Heart left ventricle (tissue), 16 donors: ENCODE measurements at regions not wholly inside any gene's neighbourhood (a gene's known extent, or its start where the extent isn't known, plus 50 kb on each side); places are given as distances from the start of the nearest gene placed in this dataset.
"Not testable (repeated sequence)": the region's sequence is repeated elsewhere in the genome, so short reads cannot be mapped to it uniquely, and the experiment has no call there.

ENCODE experiments used
- ATAC-seq, 4 donors: fragments of 200-7000 bp; cut with Tn5 transposase; one replicate each; pipeline ENCODE4 v1.9.1; 2020 to 2022; ENCODE audit warnings: moderate library complexity in 4 of 4, mild to moderate bottlenecking in 3 of 4, moderate number of reproducible peaks in 1 of 4
- DNase-seq, 5 donors: peaks; one replicate each; pipeline ENCODE4 v3.0.0-alpha.2; 2020
- H3K27ac ChIP-seq, 12 donors: fragments of 200-600 bp; sonication (generic) in 4 of 12; one replicate each; pipeline versions ENCODE4 v1.5.0 to v1.8.0; 2016 to 2022; ENCODE audit warnings: mild to moderate bottlenecking in 2 of 12
- H3K27me3 ChIP-seq, 9 donors: fragments of 200-600 bp; sonication (generic) in 2 of 9; one replicate each; pipeline versions ENCODE4 v1.5.1 to v1.8.0; 2016 to 2022; ENCODE audit warnings: mild to moderate bottlenecking in 3 of 9
- H3K36me3 ChIP-seq, 9 donors: fragments of 200-600 bp; sonication (generic) in 2 of 9; one replicate each; pipeline versions ENCODE4 v1.5.0 to v1.8.0; 2018 to 2022; ENCODE audit warnings: mild to moderate bottlenecking in 2 of 9
- H3K4me1 ChIP-seq, 12 donors: fragments of 200-600 bp; sonication (generic) in 4 of 12; one replicate each; pipeline versions ENCODE4 v1.5.0 to v1.8.0; 2016 to 2022; ENCODE audit warnings: mild to moderate bottlenecking in 3 of 12
- H3K4me3 ChIP-seq, 12 donors: fragments of 200-600 bp; sonication (generic) in 4 of 12; one replicate each; pipeline versions ENCODE4 v1.5.0 to v1.8.0; 2017 to 2022; ENCODE audit warnings: mild to moderate bottlenecking in 9 of 12, moderate library complexity in 4 of 12
- H3K9me3 ChIP-seq, 12 donors: fragments of 200-600 bp; sonication (generic) in 4 of 12; one replicate each; pipeline versions ENCODE4 v1.5.0 to v1.8.0; 2016 to 2022; ENCODE audit warnings: mild to moderate bottlenecking in 1 of 12
- WGBS, 4 donors: extraction: QIAGEN DNeasy Blood & Tissue Kit in 2 of 4; methylation state at CpG; one replicate each; pipeline versions ENCODE4 v1.1.5 to v1.1.7; 2013 to 2018; 5-methylcytosine and 5-hydroxymethylcytosine counted together
- intact Hi-C, 10 donors: fragments of 100-400 bp; cut with DNase I; formaldehyde crosslinking; loops; one replicate each; pipeline versions ENCODE4 v1.11.1 to v1.14.2; 2022
- TF ChIP-seq, protein P1 (sequence below), 12 donors: fragments of 200-600 bp; sonication (generic) in 4 of 12; IDR thresholded peaks; one replicate each; pipeline versions ENCODE4 v1.5.0 to v1.8.0; 2018 to 2022; ENCODE audit warnings: antibody characterized with exemption in 12 of 12, mild to moderate bottlenecking in 5 of 12
- donor health status: ischemic (EF 13 %, LVEDD 7.1; RV severe dilation, severe dysfunction).
- donor health status: healthy with polysubstance abuse.
- donor health status: DM: no; HTN: yes; CAD: no.
- donor health status: DM: no; HTN: no; CAD: no.
- donor health status: ischemic (EF 25% LVEDD 6.9; RV normal size, moderate dysfunction).
- donor health status: ischemic (EF 25% LVEDD 5.7; RV mildly dilated, moderate dysfunction).
- donor health status: healthy.
- donor health status: DM: yes; HTN: yes; CAD: no.
- donor health status: ischemic (EF 35%, LVEDD 5.7; RV mildly dilated, moderate dysfunction).
- donor health status: nonischemic (EF 11% LVEDD 7.7; RV severe dilation, severe dysfunction).
- donor health status: DM: yes; HTN: yes; CAD: no.
- donor health status: PGD.
- donor health status: ischemic (EF 29% LVEDD 5.4; RV normal size, mild dysfunction).
- donor health status: nonischemic (EF 23%, LVEDD 6.1; RV moderate dilation, normal function).

DNA sequence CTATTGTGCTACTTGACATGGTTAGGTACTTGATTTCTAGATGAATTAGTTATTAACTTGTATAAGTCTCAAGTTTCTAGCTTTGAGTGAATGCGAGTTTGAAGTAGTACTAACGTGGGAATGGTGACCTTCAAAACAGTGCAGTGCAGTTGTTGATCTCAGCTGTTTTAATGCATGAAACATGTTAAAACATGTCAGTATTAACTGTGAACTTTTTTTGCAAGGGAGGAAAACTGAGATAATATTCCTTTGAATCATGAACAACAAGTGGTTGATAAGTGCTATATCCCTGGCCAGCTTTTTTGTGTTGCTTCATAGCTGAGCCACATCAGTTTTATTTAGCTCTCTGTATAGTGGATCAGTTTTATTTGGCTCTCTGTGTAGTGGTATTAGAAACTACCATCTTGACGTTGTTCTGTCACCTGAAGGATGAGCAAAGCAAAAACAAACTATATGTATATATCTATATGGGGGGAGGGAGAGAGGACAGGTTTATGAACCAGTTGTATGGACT lies 133.1 kb upstream of the PRSS12 start:
- H3K9me3 ChIP-seq, H3K36me3 ChIP-seq, H3K27ac ChIP-seq, H3K4me3 ChIP-seq, intact Hi-C loops, DNase-seq, H3K27me3 ChIP-seq, H3K4me1 ChIP-seq: not testable (repeated sequence)
- 54 to 70% (median 60%) methylated on average over 2 to 3 of the region's 3 CpGs for WGBS, 4 donors
- ATAC-seq: peak in 3 of 4 donors; percentile 37 to 71 (median 60)

DNA sequence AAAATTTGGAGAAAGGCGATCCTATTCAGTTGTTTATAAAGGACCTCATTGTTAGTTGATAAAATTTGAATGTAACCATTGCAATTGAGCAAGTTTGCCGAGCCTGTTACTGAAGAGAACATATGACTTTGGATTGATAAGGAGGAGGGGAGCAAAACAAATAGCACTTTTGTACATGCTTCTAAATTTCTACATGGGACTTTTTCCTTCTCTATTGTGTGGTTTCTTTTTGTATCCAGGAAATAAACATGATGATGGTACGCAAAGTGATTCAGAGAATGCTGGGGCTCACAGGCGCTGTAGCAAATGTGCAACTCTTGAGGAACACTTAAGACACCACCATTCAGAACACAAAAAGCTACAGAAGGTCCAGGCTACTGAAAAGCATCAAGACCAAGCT lies 140.2 kb upstream of the PRSS12 start:
- intact Hi-C loops: not testable (repeated sequence)
- 77 to 83% (median 81%) methylated on average over 4 of the region's 4 CpGs for WGBS, 4 donors

GRCh38 chr4:118494437-118494836 lies 141.6 kb upstream of the PRSS12 start:
- DNase-seq, ATAC-seq, H3K27ac ChIP-seq, H3K36me3 ChIP-seq, H3K4me1 ChIP-seq, intact Hi-C loops, H3K27me3 ChIP-seq, H3K4me3 ChIP-seq, H3K9me3 ChIP-seq: not testable (repeated sequence)
- WGBS, 4 donors: 80 to 90% (median 86%) methylated on average over 6 of the region's 6 CpGs

More for the DNA sequence above, 140.2 kb upstream of the PRSS12 start:
- H3K36me3 ChIP-seq, H3K4me1 ChIP-seq, DNase-seq, ATAC-seq, H3K27me3 ChIP-seq, H3K27ac ChIP-seq, H3K9me3 ChIP-seq, H3K4me3 ChIP-seq: not testable (repeated sequence)

GRCh38 chr4:118502967-118503366 lies 150.2 kb upstream of the PRSS12 start:
- 85 to 92% (median 87%) methylated on average over 5 of the region's 5 CpGs for WGBS, 4 donors
- H3K9me3 ChIP-seq, H3K4me3 ChIP-seq, H3K36me3 ChIP-seq, H3K4me1 ChIP-seq, H3K27me3 ChIP-seq, H3K27ac ChIP-seq, DNase-seq, ATAC-seq, intact Hi-C loops: not testable (repeated sequence)

GRCh38 chr4:118504927-118505326 lies 152.1 kb upstream of the PRSS12 start:
- DNase-seq, H3K27me3 ChIP-seq, H3K27ac ChIP-seq, H3K36me3 ChIP-seq, H3K9me3 ChIP-seq, H3K4me3 ChIP-seq, H3K4me1 ChIP-seq, intact Hi-C loops, ATAC-seq: not testable (repeated sequence)
- TF ChIP-seq, protein P1, sequence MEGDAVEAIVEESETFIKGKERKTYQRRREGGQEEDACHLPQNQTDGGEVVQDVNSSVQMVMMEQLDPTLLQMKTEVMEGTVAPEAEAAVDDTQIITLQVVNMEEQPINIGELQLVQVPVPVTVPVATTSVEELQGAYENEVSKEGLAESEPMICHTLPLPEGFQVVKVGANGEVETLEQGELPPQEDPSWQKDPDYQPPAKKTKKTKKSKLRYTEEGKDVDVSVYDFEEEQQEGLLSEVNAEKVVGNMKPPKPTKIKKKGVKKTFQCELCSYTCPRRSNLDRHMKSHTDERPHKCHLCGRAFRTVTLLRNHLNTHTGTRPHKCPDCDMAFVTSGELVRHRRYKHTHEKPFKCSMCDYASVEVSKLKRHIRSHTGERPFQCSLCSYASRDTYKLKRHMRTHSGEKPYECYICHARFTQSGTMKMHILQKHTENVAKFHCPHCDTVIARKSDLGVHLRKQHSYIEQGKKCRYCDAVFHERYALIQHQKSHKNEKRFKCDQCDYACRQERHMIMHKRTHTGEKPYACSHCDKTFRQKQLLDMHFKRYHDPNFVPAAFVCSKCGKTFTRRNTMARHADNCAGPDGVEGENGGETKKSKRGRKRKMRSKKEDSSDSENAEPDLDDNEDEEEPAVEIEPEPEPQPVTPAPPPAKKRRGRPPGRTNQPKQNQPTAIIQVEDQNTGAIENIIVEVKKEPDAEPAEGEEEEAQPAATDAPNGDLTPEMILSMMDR (IDR thresholded peaks at IDR 0.05): peak in 2 of 12 donors; percentile 12 to 16

DNA sequence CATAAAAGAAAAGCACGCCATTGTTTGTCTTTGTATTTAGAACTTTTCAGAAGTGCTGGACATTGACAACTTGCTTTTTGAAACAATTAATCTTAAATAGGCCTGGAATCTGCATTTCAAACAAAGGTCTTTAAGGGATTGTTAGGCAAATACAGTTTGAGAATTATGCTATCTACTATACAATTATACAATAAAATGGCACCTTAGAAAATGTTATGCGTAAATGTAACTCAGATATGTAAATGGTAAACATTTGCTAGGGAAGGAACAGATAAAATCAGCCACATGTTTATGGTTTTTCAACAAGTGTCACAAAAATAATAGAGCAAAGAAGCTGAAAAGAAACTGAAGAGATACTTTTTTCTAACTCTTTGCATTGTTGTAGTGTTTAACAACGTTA lies 152.7 kb upstream of the PRSS12 start:
- ATAC-seq, H3K27ac ChIP-seq, H3K9me3 ChIP-seq, DNase-seq, intact Hi-C loops, H3K36me3 ChIP-seq, H3K4me1 ChIP-seq, H3K27me3 ChIP-seq, H3K4me3 ChIP-seq: not testable (repeated sequence)
- WGBS, 4 donors: 64 to 84% (median 73%) methylated on average over 3 of the region's 3 CpGs

GRCh38 chr4:118512870-118513269 lies 160.1 kb upstream of the PRSS12 start:
- H3K36me3 ChIP-seq, H3K27me3 ChIP-seq, intact Hi-C loops, DNase-seq, H3K27ac ChIP-seq, H3K9me3 ChIP-seq, ATAC-seq, H3K4me3 ChIP-seq, H3K4me1 ChIP-seq: not testable (repeated sequence)
- WGBS, 4 donors: 58 to 67% (median 61%) methylated on average over 3 of the region's 3 CpGs

GRCh38 chr4:118514332-118514731 lies 161.5 kb upstream of the PRSS12 start:
- H3K27ac ChIP-seq, H3K4me1 ChIP-seq, H3K9me3 ChIP-seq, H3K4me3 ChIP-seq, H3K27me3 ChIP-seq, DNase-seq, intact Hi-C loops, ATAC-seq, H3K36me3 ChIP-seq: not testable (repeated sequence)
- 84 to 100% (median 87%) methylated on average over 1 to 2 of the region's 3 CpGs for WGBS, 4 donors

DNA sequence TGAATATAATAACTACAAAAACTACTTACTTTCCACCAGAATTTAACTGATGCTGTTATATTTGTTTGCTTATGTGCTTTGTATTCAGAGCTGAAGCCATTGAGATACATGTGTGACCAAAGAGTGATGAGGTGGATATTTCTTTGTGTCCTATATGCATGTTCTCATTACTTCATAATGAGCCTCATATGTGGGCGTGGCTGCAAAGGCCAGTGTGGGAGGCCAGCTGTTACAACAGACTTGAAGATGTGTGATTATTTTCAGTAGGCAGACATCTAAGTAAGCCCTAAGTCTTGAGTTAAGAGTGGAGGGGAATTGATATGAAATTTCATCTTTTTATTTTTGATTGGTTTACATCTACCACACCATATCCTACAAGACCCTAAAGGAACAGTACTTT lies 163.3 kb upstream of the PRSS12 start:
- 36 to 79% (median 74%) methylated on average over 1 of the region's 1 CpG for WGBS, 4 donors
- intact Hi-C loops, H3K27me3 ChIP-seq: not testable (repeated sequence)

DNA sequence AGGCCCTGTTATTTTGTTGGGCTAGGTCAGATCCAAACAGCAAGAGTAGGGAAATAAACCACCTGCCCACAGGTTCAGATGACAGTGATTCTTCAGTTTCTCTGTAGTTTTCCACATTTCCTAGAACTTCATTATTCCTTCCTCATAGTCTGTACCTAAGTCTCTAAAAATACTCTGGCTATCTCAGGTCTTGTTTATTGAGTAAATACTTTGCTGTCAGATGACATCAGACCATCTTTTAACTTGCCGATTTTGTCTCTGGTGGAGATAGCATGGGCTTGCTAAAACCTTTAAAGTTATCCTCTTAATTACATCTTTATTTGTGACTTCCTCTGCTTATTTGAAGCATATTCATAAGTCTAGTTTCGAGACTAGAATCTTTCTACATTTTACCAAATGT lies 155.1 kb upstream of the METTL14 start:
- H3K27ac ChIP-seq, intact Hi-C loops, H3K4me3 ChIP-seq, H3K9me3 ChIP-seq, H3K36me3 ChIP-seq, H3K27me3 ChIP-seq, ATAC-seq, DNase-seq, H3K4me1 ChIP-seq: not testable (repeated sequence)
- WGBS, 4 donors: 68 to 72% (median 69%) methylated on average over 2 of the region's 2 CpGs

More for the DNA sequence above, 163.3 kb upstream of the PRSS12 start:
- not testable (repeated sequence) for H3K27ac ChIP-seq, H3K36me3 ChIP-seq, ATAC-seq, H3K4me3 ChIP-seq, H3K4me1 ChIP-seq, DNase-seq, H3K9me3 ChIP-seq

DNA sequence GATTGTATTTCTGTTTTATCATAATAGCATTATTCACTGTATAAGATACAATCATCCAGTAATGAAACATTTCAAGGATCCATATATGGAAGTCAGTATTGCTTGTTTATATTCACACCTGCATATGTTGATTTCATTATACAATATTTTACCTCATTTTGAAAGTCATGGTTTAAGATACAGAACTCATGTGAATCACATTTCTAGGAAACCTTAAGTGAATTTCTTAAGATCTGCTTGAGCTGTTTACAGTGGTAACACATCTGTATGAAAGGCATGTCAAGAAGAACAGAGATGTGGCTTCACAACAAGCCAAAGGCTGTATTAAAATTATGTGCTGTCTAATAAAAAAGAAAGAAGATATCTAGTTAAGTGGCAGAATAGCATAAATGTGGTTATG lies 153.2 kb upstream of the METTL14 start:
- intact Hi-C loops, H3K27me3 ChIP-seq, H3K4me3 ChIP-seq, ATAC-seq, H3K4me1 ChIP-seq, H3K9me3 ChIP-seq, H3K36me3 ChIP-seq, H3K27ac ChIP-seq, DNase-seq: not testable (repeated sequence)
